ENCODE measurements at regions not wholly inside any gene's neighbourhood (a gene's known extent, or its start where the extent isn't known, plus 50 kb on each side); places are given as distances from the start of the nearest gene placed in this dataset.

GRCh38 chr4:124943938-124944337 lies 231.4 kb upstream of the ANKRD50 start:
- DNase-seq: no peak
- peaks cover 40% of the 10 kb centered on the region for H3K4me1 ChIP-seq (replicated peaks; ENCODE audit: insufficient read depth)
- H3K9me3 ChIP-seq (ENCODE audit: insufficient read depth, low read depth): peaks cover 19% of the 10 kb centered on the region
- ChIA-PET POLR2A (ENCODE audit: unreplicated experiment) (no interaction called here), CTCF (no interaction called here)
- H3F3A ChIP-seq (ENCODE audit: insufficient read depth, low read depth): peaks cover 18% of the 10 kb centered on the region
- BruUV-seq (replicated peaks): no TSS peak
- H3K4me2 ChIP-seq: no peak overlapping the region
- H3K79me2 ChIP-seq (ENCODE audit: low read depth): no peaks in the 10 kb centered on the region
- H3K27me3 ChIP-seq (ENCODE audit: insufficient read depth, low read depth): no peaks in the 10 kb centered on the region
- no peaks in the 10 kb centered on the region for H4K20me1 ChIP-seq (ENCODE audit: insufficient read depth)
- H3K9me2 ChIP-seq (ENCODE audit: insufficient read depth): no peaks in the 10 kb centered on the region
- peaks cover 4% of the 10 kb centered on the region; the same call in 1 of the 2 replicates for H3K36me3 ChIP-seq (ENCODE audit: low read depth)
- no peak overlapping the region for H3K4me3 ChIP-seq
- intact Hi-C loops (cut with micrococcal nuclease; ENCODE audit: unreplicated experiment): loop anchor here (5.0 to 10.0 kb wide), 2 partner anchors 82 to 151 kb away; no protein-coding TSS in a partner anchor
- H3K27ac ChIP-seq: peak overlapping the region; percentile 59; the same call in 1 of the 2 replicates
- TF ChIP-seq CTCF (conservative IDR thresholded peaks at IDR 0.05) (no peak), EZH2 (IDR thresholded peaks at IDR 0.05; ENCODE audit: low read depth) (no peak)
- H2AFZ ChIP-seq: no peak overlapping the region

GRCh38 chr4:124943145-124943889 lies 230.8 kb upstream of the ANKRD50 start:
- BruUV-seq (replicated peaks): no TSS peak

GRCh38 chr4:124941267-124941666 lies 228.7 kb upstream of the ANKRD50 start:
- Histone ChIP-seq H3K79me2 (ENCODE audit: low read depth) (no peaks in the 10 kb centered on the region), H3F3A (ENCODE audit: insufficient read depth, low read depth) (peaks cover 18% of the 10 kb centered on the region), H4K20me1 (ENCODE audit: insufficient read depth) (no peaks in the 10 kb centered on the region), H3K9me3 (ENCODE audit: insufficient read depth, low read depth) (peaks cover 21% of the 10 kb centered on the region), H3K9me2 (ENCODE audit: insufficient read depth) (no peaks in the 10 kb centered on the region), H3K4me1 (replicated peaks; ENCODE audit: insufficient read depth) (peaks cover 42% of the 10 kb centered on the region), H3K27ac (peak overlapping the region; percentile 89), H3K4me2 (peak overlapping the region; percentile 66), H3K4me3 (0 out of 2 replicates have a peak overlapping the region, but pooled peaks have one; percentile 8), H3K36me3 (ENCODE audit: low read depth) (peaks cover 4% of the 10 kb centered on the region; the same call in 1 of the 2 replicates), H3K27me3 (ENCODE audit: insufficient read depth, low read depth) (no peaks in the 10 kb centered on the region), H2AFZ (no peak overlapping the region)
- no peak for TF ChIP-seq EZH2 (IDR thresholded peaks at IDR 0.05; ENCODE audit: low read depth)
- TF ChIP-seq CTCF (conservative IDR thresholded peaks at IDR 0.05): no peak
- intact Hi-C loops (cut with micrococcal nuclease; ENCODE audit: unreplicated experiment): loop anchor here (2.0 to 10.0 kb wide), 5 partner anchors 36 to 300 kb away; partner anchors contain the start of gene ANKRD50
- ChIA-PET CTCF (no interaction called here), POLR2A (ENCODE audit: unreplicated experiment) (no interaction called here)
- no TSS peak for BruUV-seq (replicated peaks)
- DNase-seq: peak in 1 of 2 experiments; percentile 72

More at GRCh38 chr4:124943145-124943889, 230.8 kb upstream of the ANKRD50 start:
- Histone ChIP-seq H3K4me2 (no peak overlapping the region), H2AFZ (peak overlapping the region; percentile 36; the same call in 1 of the 2 replicates), H3K4me3 (no peak overlapping the region), H3K9me3 (ENCODE audit: insufficient read depth, low read depth) (peaks cover 21% of the 10 kb centered on the region), H3K27me3 (ENCODE audit: insufficient read depth, low read depth) (no peaks in the 10 kb centered on the region), H3K9me2 (ENCODE audit: insufficient read depth) (no peaks in the 10 kb centered on the region), H3F3A (ENCODE audit: insufficient read depth, low read depth) (peaks cover 18% of the 10 kb centered on the region), H3K79me2 (ENCODE audit: low read depth) (no peaks in the 10 kb centered on the region), H3K36me3 (ENCODE audit: low read depth) (peaks cover 4% of the 10 kb centered on the region; the same call in 1 of the 2 replicates), H3K4me1 (replicated peaks; ENCODE audit: insufficient read depth) (peaks cover 42% of the 10 kb centered on the region), H3K27ac (peak overlapping the region; percentile 59), H4K20me1 (ENCODE audit: insufficient read depth) (no peaks in the 10 kb centered on the region)
- peak in 1 of 2 experiments; percentile 57 for DNase-seq
- POLR2A ChIA-PET (ENCODE audit: unreplicated experiment): no interaction called here
- CTCF ChIA-PET: no interaction called here
- no peak for TF ChIP-seq EZH2 (IDR thresholded peaks at IDR 0.05; ENCODE audit: low read depth)
- no peak for TF ChIP-seq CTCF (conservative IDR thresholded peaks at IDR 0.05)
- intact Hi-C loops (cut with micrococcal nuclease; ENCODE audit: unreplicated experiment): loop anchor here (5.0 to 10.0 kb wide), 2 partner anchors 81 to 151 kb away; no protein-coding TSS in a partner anchor
